GM18861 (cell line): ENCODE measurements at regions not wholly inside any gene's neighbourhood (a gene's known extent, or its start where the extent isn't known, plus 50 kb on each side); places are given as distances from the start of the nearest gene placed in this dataset.
"Not testable (repeated sequence)": the region's sequence is repeated elsewhere in the genome, so short reads cannot be mapped to it uniquely, and the experiment has no call there.

Experiments
- ATAC-seq: cut with Tn5 transposase; IDR thresholded peaks from one replicate; pipeline ENCODE4 v1.9.1; 2021; ENCODE audit not compliant: unreplicated experiment

DNA sequence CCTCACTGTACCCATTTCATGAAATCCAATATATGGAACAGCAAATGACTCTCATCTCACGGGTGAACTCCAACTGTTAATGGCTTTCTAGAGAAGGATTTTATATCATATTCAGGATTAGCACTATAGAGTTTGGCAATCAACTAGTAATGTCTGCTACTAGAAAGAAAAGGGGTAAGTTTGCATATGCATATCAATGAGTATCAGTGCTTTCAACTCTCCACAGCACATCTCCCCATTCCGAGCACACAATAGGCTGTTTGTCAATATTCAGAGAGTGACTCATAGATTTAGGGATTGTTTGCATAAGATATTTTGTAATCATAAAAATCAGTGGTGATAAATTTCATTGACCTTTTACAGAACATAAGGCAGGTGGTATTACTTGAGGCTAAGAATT, 163.2 kb upstream of the LMCD1 start:
- no peak for ATAC-seq

DNA sequence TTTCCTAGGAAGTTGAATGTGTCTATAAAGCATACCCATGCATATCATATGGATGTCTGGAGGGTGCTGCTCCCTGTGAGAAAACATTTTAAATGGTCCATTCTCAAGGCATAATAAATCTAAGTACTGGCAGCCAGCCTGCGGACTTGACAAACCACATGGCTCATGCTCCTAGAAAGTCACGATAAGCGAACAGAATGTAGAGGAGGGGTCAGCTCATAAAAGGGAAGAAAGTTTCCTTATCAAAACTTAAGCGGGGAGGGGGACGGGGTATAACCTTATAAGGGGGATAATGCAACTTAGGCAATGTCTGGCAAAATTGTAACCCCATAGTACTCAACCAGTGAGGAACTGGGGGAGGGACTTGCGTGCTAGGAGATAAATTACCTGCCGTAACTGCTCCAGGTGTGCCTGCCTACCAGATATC, 159.8 kb upstream of the LMCD1 start:
- ATAC-seq, result no peak

- ATAC-seq, result no peak
These were observed 158.6 kb upstream of the LMCD1 start for GRCh38 chr3:8343058-8343457.

- ATAC-seq, result no peak
These were observed 156.2 kb upstream of the LMCD1 start for GRCh38 chr3:8345398-8345797.

- no peak for ATAC-seq
These were observed 153.5 kb upstream of the LMCD1 start for GRCh38 chr3:8348076-8348475.

- no peak for ATAC-seq
These were observed 149.1 kb upstream of the LMCD1 start for GRCh38 chr3:8352475-8352874.

DNA sequence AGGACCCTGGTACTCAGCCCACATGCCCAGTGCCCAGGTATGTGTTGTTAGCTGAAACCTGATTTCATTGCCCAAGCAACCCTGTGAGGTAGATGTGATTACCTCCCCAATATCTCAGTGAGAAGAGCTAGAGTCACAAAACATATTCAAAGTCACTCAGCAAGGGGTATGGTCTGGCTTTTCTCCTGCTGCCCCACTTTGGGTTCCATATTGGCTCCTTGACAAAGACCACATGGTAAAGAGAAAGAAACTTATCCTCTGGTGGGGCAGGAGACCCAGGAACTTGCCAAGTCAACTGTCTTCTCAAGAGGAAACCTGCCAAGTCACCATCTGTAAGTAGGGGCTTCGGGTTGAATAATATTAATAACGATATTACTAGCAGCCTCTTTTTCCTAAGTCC, 148.3 kb upstream of the LMCD1 start:
- ATAC-seq, result no peak

DNA sequence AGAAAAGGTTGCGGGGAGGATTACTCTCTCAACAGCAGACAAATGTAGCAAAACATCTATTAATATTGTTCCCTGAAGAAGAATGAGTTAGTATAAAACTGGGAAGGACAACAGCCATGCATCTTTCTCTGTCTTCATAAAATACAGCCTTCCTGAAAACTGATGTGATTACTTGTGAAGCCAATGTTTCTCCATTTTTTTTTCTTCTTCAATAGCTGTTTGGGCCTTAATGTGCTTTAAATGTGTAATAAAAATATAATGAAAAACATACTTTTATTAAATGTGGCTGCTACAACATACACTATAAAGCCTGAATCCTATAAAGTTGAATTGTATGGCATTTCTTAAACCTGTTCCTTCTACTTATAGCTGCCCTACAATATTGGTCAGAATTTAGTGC, 146.3 kb upstream of the LMCD1 start:
- ATAC-seq, result no peak

DNA sequence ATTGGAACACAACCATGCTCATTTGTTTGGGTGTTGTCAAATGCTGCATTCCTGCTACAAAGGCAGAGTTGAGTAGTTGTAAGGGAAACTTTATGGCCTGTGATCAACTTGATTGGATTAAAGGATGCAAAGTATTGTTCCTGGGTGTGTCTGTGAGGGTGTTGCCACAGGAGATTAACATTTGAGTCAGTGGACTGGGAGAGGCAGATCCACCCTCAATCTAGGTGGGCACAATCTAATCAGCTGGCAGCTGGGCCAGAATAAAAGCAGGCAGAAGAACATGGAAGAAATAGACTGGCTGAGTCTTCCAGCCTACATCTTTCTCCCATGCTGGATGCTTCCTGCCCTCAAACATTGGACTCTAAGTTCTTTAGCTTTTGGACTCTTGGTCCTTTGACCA, 145.6 kb upstream of the LMCD1 start:
- not testable (repeated sequence) for ATAC-seq

DNA sequence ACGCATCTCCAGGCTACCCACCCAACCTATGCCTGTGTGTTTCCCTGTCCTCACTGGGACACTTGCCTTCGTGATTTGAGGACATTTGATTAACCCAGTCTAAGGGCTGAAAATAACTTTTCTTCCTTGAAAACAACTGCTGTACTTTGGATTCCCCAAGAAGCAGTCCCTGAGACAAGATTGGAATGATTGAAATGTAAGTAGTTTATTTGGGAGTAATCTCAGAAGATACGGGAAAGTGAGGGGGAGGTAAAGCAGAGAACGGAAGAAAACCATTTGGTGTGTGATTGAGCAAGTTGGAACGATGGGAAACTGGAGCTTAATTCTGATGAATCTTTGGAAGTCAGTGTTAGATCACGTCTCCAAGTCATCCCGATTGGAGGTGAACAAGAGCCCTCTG, 143.8 kb upstream of the LMCD1 start:
- no peak for ATAC-seq

DNA sequence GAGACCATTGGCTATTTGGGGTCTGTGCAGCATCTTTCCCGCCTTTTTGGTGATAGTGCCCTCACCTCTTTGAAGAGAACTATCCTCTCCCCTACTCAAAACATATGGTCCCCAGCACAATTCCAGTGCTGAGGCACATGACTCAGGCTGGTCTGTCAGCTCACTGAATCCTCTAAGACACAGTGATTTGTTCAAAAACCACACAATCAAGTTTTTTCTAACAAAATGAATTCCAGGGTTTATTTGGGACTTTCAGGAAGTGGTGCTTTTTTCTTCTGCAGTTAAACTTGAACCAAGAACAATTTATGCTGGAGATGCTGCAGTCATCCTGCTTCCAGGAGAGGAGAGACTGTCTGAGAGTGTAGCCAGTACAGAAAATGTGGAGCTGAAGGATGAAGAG, 142.5 kb upstream of the LMCD1 start:
- ATAC-seq, result no peak

GRCh38 chr3:8363200-8363599, 138.4 kb upstream of the LMCD1 start:
- no peak for ATAC-seq

DNA sequence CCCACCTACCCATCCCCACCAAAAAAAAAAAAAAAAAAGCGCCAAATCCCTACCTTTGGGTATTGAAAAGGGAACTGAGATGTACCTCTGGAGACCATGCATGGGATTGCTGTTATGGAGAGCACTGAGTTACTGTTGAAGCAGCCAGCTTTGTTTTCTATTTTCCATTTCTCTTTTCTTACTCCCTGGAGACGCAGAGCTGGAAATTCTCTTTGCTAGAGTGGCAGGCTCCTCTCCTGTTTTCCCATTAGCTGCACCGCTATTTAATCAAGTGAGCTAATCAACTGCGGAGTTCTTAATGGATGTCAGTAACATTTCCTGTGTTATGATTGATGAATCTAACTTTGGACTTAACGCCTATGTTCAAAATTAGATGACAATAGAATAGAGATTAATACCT, 136.1 kb upstream of the LMCD1 start:
- no peak for ATAC-seq

DNA sequence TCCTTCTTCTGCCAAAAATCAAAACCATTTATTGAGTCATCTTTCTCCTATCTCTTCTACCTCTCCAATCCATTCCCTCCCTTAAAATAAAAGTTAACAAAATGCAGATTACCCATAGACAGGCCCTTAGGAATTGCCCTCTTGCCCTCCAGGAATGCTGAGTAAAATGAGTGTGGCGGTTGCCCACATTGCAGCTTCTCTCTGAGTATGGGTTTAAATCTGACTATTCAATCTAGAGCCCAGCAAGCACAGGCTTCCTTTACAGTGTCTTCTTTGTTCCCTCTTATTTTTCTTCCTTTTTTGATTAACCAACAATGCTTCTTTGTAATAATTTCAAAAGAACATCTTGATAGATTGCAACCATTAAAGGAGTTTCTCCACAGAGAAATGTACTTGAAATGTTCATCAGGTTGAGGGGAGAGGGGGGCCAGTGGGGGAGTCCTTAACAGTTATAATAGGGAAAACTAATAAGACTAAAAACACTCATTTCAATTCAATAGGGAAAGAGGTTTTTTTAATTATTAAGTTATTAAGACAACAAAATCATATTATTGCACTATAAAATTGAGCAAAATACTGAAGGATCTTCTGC, 135.3 kb upstream of the LMCD1 start:
- no peak for ATAC-seq

- ATAC-seq, result no peak
These were observed 133.0 kb upstream of the LMCD1 start for GRCh38 chr3:8368598-8368997.

GRCh38 chr3:8369638-8370037, 132.0 kb upstream of the LMCD1 start:
- ATAC-seq, result no peak

DNA sequence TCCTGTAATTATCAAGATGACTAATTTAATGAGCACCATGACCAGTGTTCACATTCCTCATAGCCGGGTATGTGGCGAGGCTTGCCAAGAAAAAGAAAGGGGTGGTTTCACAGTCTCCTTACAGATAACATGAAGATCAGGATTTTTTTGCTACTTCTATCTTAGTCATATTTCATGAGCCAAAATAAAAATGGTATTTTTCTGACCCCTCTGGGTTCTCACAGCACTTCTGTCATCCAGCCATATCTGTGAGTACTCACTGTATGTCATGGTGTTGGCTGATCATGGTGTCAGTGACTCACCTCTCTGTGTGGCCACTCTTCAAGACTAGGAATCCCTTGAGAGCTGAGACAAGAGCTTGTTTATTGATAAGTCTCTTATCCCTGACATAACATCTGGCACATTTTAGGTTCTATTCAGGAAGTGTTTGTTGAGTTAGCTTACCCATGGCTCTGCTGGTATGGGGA, 130.5 kb upstream of the LMCD1 start:
- ATAC-seq, result no peak

DNA sequence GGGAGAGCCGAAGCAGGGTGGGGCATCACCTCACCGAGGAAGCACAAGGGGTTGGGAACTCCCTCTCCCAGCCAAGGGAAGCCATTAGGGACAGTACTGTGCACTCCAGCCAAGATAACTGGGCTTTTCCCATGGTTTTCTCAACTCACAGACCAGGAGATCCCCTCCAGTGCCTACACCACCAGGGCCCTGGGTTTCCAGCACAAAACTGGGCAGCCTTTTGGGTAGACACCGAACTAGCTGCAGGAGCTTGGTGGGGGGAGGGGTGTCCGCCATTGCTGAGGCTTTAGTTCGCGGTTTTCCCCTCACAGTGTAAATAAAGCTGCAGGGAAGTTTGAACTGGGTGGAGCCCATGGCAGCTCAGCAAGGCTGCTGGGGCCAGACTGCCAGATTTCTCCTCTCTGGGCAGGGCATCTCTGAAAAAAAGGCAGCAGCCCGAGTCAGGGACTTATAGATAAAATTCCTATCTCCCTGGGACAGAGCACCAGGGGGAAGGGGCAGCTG, 129.6 kb upstream of the LMCD1 start:
- ATAC-seq, result no peak

GRCh38 chr3:8380904-8381704, 120.5 kb upstream of the LMCD1 start:
- ATAC-seq, result no peak

- ATAC-seq, result no peak
These were observed 115.6 kb upstream of the LMCD1 start for GRCh38 chr3:8385848-8386620.

DNA sequence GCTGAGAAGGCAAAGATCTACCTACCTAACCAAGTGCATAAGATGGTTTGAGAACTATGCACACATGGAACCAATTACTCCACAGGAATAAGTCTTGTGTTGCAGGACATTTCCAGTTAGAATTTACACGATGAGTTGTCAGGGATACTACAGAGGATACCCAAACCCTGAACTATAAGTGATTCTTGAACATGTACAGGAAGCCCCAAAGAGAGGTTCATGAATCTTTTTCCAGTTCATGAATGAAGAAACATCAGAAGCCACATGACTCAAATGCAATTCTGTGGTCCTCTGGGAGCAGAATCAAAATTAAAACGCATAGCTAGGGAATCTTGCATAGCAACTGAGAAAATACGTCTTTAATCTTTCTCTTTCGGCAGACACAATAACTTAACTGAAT, 114.1 kb upstream of the LMCD1 start:
- no peak for ATAC-seq

- no peak for ATAC-seq
These were observed 101.9 kb upstream of the LMCD1 start for GRCh38 chr3:8399686-8400085.
